Liver (tissue), 8 donors: ENCODE measurements at regions not wholly inside any gene's neighbourhood (a gene's known extent, or its start where the extent isn't known, plus 50 kb on each side); places are given as distances from the start of the nearest gene placed in this dataset.

ENCODE experiments used
- DNase-seq: peaks from one replicate; pipeline ENCODE4 v3.0.0-alpha.2; 2017; ENCODE audit warnings: low spot score
- H3K27ac ChIP-seq, 2 donors: one replicate each; pipeline ENCODE4 v1.7.0; 2013; ENCODE audit warnings: inconsistent platforms in 2 of 2, low read length in 2 of 2, control low read depth in 1 of 2, low read depth in 1 of 2, mild to moderate bottlenecking in 1 of 2
- H3K27me3 ChIP-seq, 4 donors: one replicate each; pipeline versions ENCODE4 v1.6.1 to v1.7.0; 2013; ENCODE audit warnings: low read length in 3 of 4, inconsistent platforms in 1 of 4, mild to moderate bottlenecking in 1 of 4, moderate library complexity in 1 of 4; ENCODE audit not compliant: control insufficient read depth in 4 of 4, insufficient read depth in 4 of 4
- H3K36me3 ChIP-seq, 4 donors: one replicate each; pipeline versions ENCODE4 v1.6.1 to v1.7.0; 2013; ENCODE audit warnings: low read length in 3 of 4, mild to moderate bottlenecking in 3 of 4, low read depth in 1 of 4, moderate library complexity in 1 of 4; ENCODE audit not compliant: control insufficient read depth in 4 of 4, insufficient read depth in 3 of 4
- H3K4me1 ChIP-seq, 4 donors: one replicate each; pipeline versions ENCODE4 v1.6.1 to v1.7.0; 2013; ENCODE audit warnings: low read length in 3 of 4, mild to moderate bottlenecking in 3 of 4, moderate library complexity in 1 of 4; ENCODE audit not compliant: control insufficient read depth in 4 of 4, insufficient read depth in 4 of 4
- H3K4me3 ChIP-seq, 3 donors: one replicate each; pipeline versions ENCODE4 v1.6.1 to v1.7.0; 2013; ENCODE audit warnings: low read length in 3 of 3, control low read depth in 1 of 3, low read depth in 1 of 3, mild to moderate bottlenecking in 1 of 3
- H3K9ac ChIP-seq, 2 donors: one replicate each; pipeline ENCODE4 v1.7.0; 2013; ENCODE audit warnings: low read length in 2 of 2, mild to moderate bottlenecking in 2 of 2, moderate library complexity in 2 of 2, control low read depth in 1 of 2, low read depth in 1 of 2
- H3K9me3 ChIP-seq, 4 donors: one replicate each; pipeline versions ENCODE4 v1.6.1 to v1.7.0; 2013; ENCODE audit warnings: low read length in 3 of 4; ENCODE audit not compliant: control insufficient read depth in 4 of 4
- CTCF ChIP-seq: fragments of 150-350 bp; IDR thresholded peaks from 2 replicates; pipeline ENCODE4 v1.5.1; 2017; ENCODE audit warnings: improper control_type of control experiment, low read depth, low read length; ENCODE audit not compliant: missing input control
- FOXA1 ChIP-seq: IDR thresholded peaks from 2 replicates; pipeline ENCODE4 v1.6.1; 2016; ENCODE audit warnings: antibody characterized with exemption
- FOXA2 ChIP-seq: IDR thresholded peaks from 2 replicates; pipeline ENCODE4 v1.6.1; 2016; ENCODE audit warnings: antibody characterized with exemption
- GABPA ChIP-seq, 2 donors: IDR thresholded peaks in 1 of 2; conservative IDR thresholded peaks in 1 of 2; 2 replicates each; pipeline ENCODE4 v1.6.1; 2016; ENCODE audit warnings: antibody characterized with exemption in 2 of 2, mild to moderate bottlenecking in 1 of 2, moderate library complexity in 1 of 2
- HNF4A ChIP-seq, 2 donors: conservative IDR thresholded peaks; 2 replicates each; pipeline ENCODE4 v1.6.1; 2016; ENCODE audit warnings: antibody characterized with exemption in 2 of 2, mild to moderate bottlenecking in 2 of 2
- HNF4G ChIP-seq: IDR thresholded peaks from 2 replicates; pipeline ENCODE4 v1.6.1; 2016; ENCODE audit warnings: antibody characterized with exemption
- NR2F2 ChIP-seq: IDR thresholded peaks from 2 replicates; pipeline ENCODE4 v1.6.1; 2016; ENCODE audit warnings: antibody characterized with exemption
- REST ChIP-seq: IDR thresholded peaks from 2 replicates; pipeline ENCODE4 v1.6.1; 2016; ENCODE audit warnings: antibody characterized with exemption, mild to moderate bottlenecking
- RXRA ChIP-seq, 2 donors: IDR thresholded peaks; 2 replicates each; pipeline ENCODE4 v1.6.1; 2017 to 2018; ENCODE audit warnings: antibody characterized with exemption in 2 of 2, mild to moderate bottlenecking in 1 of 2
- TAF1 ChIP-seq: conservative IDR thresholded peaks from 2 replicates; pipeline ENCODE4 v1.6.1; 2016; ENCODE audit warnings: antibody characterized with exemption, mild to moderate bottlenecking
- WGBS: extraction: QIAGEN DNeasy Blood & Tissue Kit; methylation state at CpG from one replicate; pipeline ENCODE4 v1.1.7; 2013; 5-methylcytosine and 5-hydroxymethylcytosine counted together
- donor health status: healthy.
- donor health status: healthy.
- donor health status: healthy.
- donor health status: healthy.
- donor health status: healthy.

- DNase-seq, result no peak
- no peak overlapping the region for H3K27ac ChIP-seq
- H3K36me3 ChIP-seq, result no peaks in the 10 kb centered on the region
- TF ChIP-seq NR2F2 (no peak), CTCF (no peak)
- no peaks in the 10 kb centered on the region for H3K9me3 ChIP-seq
- H3K9ac ChIP-seq, result no peak overlapping the region
- H3K4me3 ChIP-seq, result no peak overlapping the region
- no peaks in the 10 kb centered on the region for H3K4me1 ChIP-seq
- WGBS, result 70% methylated on average over 2 of the region's 2 CpGs
- no peaks in the 10 kb centered on the region for H3K27me3 ChIP-seq
Observed at GRCh38 chr3:176354843-176355242, 842.4 kb downstream of the TBL1XR1 start.

- no peak overlapping the region for H3K27ac ChIP-seq
- no peaks in the 10 kb centered on the region for H3K27me3 ChIP-seq
- WGBS, result 61% methylated on average over 4 of the region's 4 CpGs
- no peaks in the 10 kb centered on the region for H3K36me3 ChIP-seq
- no peak for TF ChIP-seq HNF4A (conservative IDR thresholded peaks at IDR 0.05)
- no peak for TF ChIP-seq RXRA (IDR thresholded peaks at IDR 0.05)
- TF ChIP-seq FOXA2, result no peak
- TF ChIP-seq CTCF, result no peak
- no peak for TF ChIP-seq TAF1
- no peak overlapping the region for H3K9ac ChIP-seq
- H3K4me1 ChIP-seq, result no peaks in the 10 kb centered on the region
- no peak for DNase-seq
- no peak overlapping the region for H3K4me3 ChIP-seq
- H3K9me3 ChIP-seq, result no peaks in the 10 kb centered on the region
Observed at GRCh38 chr3:176352716-176353334, 844.5 kb downstream of the TBL1XR1 start.

- Histone ChIP-seq H3K9me3 (no peaks in the 10 kb centered on the region), H3K9ac (no peak overlapping the region), H3K27ac (no peak overlapping the region), H3K4me3 (no peak overlapping the region), H3K36me3 (no peaks in the 10 kb centered on the region), H3K4me1 (no peaks in the 10 kb centered on the region), H3K27me3 (no peaks in the 10 kb centered on the region)
- TF ChIP-seq REST (no peak), FOXA1 (no peak), GABPA (IDR thresholded peaks at IDR 0.05 in 1 of 2, conservative IDR thresholded peaks at IDR 0.05 in 1 of 2) (no peak), FOXA2 (no peak), HNF4G (no peak)
- no peak for DNase-seq
- WGBS, result 77% methylated on average over 4 of the region's 4 CpGs
Observed at GRCh38 chr3:176351408-176351807, 845.9 kb downstream of the TBL1XR1 start.
